ENCODE measurements at regions not wholly inside any gene's neighbourhood (a gene's known extent, or its start where the extent isn't known, plus 50 kb on each side); places are given as distances from the start of the nearest gene placed in this dataset.

- TF ChIP-seq EZH2 (IDR thresholded peaks at IDR 0.05) (no peak), POLR2AphosphoS5 (IDR thresholded peaks at IDR 0.05; ENCODE audit: borderline replicate concordance, low read depth, low read length) (no peak)
Observed at GRCh38 chr17:72039490-72039889, 81.3 kb upstream of the SOX9 start.
